HG02610 (cell line): ENCODE measurements at regions not wholly inside any gene's neighbourhood (a gene's known extent, or its start where the extent isn't known, plus 50 kb on each side); places are given as distances from the start of the nearest gene placed in this dataset.

Experiments used
- ATAC-seq: cut with Tn5 transposase; IDR thresholded peaks from one replicate; pipeline ENCODE4 v1.9.1; 2021; ENCODE audit warnings: mild to moderate bottlenecking, moderate library complexity; ENCODE audit not compliant: unreplicated experiment

DNA sequence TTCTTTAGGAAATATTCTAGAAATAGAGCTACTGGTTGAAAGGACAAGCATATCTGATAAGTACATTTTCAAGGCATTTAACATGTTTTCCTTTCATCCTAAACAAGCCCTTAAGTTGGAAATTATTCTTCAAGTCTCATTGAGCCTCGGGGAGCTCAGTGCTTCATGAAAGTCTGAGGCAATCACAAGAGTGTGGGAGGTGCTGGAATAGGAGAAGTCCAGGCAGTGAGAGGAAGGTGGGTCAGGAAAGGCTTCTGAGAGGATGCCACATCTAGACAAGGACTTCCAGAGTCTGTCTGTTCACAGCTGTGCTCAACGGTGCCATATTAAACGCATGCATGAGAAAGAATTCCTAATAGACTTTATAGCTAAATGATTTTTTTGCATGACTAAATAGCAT, 69.8 kb downstream of the CD83 start:
- no peak for ATAC-seq

DNA sequence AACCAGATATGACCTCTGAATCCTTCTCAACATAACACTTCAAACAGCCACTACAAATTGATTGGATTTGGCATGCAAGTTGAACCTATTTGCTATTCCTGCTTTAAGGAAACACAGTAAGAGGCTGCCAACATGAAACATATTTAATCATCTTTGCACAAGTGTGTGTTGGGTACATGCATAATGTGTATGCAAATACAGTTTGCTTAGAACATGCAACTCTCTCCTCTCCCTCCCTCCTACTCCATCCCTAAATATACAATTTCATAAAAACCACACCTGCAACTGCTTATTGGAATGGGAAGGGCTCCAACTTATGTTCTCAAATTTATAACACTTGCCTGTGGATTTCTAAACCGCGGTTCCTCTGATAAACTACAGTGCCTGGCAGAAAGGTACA, 71.5 kb downstream of the CD83 start:
- ATAC-seq = no peak

DNA sequence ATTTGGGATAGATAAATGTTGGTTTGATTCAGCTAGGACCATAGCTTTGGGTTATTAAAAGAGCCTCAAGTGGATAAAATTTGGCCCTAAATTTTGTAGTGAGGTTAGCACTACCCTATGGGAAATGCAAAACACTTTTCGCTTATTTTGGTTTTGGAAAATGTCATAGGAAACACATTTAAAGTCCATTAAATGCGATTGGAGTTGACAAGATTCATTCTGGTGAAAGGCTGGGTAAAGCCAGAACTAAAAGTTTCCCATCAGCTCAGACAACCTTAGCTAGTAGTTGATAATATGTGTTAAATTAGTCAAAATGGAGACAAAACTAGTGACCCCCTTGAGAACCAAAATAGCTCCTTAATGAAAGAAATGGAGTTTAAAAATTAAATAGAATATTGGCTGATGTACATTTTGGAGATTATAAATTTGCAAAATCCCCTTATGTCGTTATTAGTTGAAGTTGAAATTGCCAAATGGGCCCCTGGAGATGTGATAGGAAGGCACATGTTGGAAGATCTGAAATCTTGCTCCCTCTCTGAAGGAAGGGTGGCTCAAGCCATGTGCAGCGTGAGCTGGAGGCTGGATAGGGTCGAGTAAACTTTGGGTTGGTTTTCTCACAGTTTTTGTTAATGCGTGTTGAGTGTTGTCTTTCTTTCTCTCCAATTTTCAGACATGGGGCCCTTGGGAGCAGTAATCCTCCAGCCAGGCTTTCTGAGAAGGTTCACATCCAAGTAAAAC, 72.8 kb downstream of the CD83 start:
- no peak for ATAC-seq

DNA sequence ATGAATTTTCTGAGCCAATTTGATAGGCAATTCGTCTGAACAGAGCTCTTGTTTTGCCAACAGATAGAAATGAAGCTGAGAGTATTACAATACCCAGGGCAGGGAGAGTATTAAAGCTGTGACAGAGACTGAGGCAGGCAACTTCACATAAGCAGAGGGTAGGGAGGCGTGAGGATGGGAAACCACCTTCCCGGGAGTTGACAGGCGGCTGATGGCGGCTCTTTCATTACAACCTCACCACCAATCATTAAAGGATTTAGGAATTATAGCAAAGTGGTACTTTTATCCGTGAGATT, 73.3 kb downstream of the CD83 start:
- no peak for ATAC-seq

DNA sequence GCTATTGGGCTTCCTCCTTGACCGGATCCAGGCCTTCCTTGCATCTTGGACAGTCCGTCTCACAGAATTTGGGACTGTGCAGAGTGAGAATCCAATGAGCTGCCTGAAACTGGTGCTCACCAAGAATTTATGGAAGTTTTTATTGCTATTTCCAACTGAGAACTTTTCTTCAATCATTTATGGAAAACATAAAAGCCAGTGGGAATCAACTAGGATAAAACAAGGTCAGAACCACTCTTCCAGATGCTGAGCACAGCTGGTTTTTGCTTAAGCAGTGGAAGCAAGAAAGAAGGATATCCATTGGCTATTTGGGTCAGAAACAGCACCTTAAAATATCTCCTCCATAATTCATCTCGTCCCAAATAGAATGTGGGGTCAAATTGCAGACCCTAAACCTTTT, 74.2 kb downstream of the CD83 start:
- no peak for ATAC-seq

DNA sequence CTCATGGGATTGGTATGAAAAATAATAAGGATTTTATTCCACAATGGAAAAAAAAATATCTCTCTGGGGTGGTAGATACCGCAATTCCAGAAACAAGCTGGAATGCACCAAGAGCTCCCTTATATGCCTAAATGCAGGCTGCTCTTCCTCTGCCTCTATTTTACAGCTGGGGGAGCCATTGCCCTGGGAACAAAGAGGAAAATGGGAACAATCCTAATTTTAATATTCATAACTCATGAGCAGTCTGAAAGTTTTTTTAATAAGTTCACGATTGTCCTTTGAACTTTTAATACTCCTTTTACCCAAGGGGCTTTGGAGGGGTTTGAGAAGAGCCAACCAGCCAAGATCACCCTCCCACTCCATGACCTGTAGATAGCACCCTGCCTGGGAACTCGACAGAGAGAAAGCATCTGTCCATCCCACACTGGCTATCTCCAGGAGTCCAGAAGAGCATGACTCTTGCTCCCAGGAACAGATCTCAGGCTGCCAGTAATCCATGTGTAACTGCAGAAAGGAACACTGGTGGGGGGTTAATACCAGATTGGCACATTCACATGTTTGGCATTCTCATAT, 74.7 kb downstream of the CD83 start:
- ATAC-seq = no peak

DNA sequence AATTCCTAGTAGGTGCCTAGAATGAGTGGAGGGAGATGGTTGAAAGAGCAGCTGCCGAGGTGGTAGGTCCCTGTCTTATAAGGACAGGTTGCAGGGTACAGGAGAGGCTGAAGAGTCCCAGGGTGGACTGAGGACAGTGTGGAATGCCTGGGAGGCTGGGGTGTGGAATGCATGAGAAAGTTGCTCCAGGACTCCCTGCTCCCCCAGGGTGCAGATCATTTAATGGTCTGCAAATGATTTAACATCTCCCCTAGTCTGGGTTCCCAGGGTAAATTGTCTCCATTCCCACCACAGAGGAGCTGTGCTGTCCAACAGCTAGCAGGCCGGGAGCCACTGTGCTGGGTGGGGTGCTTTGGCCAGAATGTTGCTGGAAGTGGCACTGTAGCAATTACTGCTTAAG, 76.0 kb downstream of the CD83 start:
- ATAC-seq = no peak

DNA sequence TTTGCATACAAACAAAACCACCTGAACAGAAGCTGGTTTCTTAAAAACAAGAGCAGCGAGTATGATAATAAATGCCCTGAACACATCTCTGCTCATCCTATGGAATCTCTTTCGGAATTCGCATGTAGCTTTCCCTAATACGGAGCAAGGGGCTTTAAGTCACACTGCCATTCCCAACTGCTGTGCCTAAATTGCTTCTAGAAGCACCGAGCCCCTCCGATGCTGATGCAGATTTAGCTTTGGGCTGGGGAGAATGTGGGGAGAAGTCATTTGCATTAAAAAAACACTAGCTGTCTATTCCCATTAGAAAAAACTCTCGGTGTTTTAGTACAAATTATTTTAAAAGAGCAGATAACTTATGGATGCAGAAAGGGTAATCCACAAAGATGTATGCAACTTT, 76.9 kb downstream of the CD83 start:
- ATAC-seq = no peak

DNA sequence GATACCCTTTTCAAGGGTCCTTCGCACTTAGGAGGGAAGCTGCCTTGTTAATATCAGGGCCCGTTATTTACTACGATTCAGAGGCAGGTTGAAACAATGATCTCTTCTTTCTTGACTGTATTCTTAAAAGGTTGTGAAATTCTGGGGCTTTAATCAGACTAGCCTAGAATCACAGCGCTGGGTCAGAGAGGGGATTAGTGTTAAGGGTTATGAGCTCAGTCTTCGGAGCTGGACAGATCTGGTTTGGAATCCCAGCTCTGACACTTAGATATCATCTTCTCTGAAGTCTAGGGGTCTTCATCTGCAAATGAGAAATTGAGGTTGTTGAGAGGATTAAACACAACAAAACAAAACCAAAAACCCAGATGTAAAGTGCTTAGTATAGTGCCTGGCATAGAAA, 77.4 kb downstream of the CD83 start:
- ATAC-seq = no peak

DNA sequence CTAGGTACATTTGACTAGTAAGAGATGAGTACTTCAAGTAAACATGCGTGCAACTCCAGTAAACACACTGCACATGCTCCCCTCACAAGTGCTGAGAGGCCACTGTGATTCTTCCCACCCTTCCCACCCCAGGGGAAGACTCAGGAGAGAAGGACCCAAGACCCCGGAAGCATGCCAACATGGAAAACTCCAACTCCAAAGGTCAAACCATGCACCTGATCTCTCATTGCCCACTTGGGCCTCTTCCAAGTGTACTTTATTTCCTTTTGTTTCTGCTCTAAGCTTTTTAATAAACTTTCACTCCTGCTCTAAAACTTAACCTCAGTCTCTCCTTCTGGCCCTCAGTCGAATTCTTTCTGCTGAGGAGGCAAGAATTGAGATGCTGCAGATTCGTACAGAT, 78.5 kb downstream of the CD83 start:
- no peak for ATAC-seq

DNA sequence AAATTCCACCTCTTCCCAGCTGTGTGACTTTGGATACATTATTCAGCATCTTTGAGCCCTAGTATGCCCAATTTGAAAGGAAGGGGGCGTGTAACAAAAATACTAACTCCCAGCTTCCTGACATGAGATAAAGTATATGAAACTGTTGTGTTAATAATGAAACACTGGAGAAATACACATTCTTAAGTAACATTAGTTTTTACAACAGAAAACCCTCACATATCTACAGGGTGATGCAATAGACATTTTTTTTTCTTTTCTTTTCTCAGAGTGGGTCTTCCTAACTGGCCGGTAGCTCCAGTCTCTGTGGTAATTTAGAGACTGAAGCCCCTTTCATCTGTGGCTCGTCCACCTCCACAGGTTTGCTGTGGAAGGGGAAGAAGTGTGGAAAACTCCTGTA, 79.5 kb downstream of the CD83 start:
- no peak for ATAC-seq

DNA sequence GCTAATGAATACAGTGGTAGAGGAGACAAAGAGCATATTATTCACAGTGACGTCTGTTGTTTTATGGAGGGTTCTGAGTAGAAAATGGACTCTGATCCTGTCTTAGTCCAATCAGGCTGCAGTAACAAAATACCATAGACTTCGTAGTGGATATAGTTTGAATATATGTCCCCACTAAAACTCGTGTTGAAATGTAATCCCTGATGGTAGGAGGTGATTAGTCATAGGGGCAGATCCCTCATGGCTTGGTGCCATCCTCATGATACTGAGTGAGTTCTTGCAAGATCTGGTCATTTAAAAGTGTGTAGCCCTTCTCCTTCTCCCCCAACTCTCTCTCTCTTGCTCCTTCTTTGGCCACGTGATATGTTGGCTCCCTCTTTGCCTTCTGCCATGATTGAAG, 82.5 kb downstream of the CD83 start:
- ATAC-seq = no peak

DNA sequence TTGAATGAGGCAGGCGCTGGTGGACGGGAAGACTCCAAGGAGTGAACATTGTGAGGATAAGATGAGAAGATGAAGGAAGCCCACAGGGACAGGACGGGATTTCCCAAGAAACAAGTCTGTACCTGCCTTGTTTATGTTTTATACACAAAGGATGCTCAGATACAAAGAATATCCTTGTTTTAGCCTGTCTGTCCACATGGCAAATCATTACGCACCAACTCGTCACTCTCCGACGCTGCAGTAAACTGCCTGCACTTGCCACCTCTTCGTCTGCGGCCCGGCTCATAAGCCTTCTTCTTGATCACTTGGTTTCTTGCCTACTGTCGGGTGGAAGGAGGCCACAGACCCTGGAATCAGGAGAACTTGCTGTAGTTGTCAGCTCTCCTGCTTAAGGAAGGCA, 85.4 kb downstream of the CD83 start:
- ATAC-seq = no peak

DNA sequence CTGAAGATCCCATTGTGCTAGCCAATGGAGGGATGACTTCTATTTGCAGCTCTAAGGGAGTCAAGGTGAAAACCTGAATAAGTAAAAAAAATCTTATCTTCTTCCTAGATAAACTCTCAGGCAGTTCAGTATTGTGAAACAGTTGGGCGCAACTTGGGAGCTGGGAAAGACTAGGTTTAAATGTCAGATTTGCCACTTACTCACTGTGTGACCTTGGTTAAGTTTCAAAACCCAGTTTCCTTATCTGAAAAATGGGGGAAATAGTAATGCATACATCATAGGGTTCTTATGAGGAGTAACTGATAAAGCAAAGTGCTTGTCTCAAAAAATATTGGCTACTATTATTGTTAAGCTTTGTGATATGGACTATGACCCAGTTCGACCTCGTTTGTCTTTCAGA, 88.8 kb downstream of the CD83 start:
- no peak for ATAC-seq

DNA sequence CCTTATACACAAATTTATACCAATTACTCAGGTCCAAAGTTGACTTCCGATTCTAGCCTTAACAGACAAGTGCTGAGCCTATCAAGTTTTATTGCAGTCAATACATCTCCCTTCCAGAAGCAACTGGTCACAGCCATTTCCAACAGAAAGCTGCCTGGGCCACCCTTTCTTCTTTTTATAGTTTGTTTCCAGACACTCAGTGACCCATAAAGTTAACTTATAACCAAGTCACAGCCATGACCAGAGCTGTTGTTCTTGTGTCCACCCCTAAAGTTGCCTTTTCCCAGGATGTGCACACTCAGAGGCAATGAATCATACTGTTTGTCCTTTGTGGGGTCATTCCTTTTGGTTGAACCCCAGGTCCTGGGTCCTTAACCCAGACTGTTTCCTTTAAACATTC, 89.9 kb downstream of the CD83 start:
- no peak for ATAC-seq

DNA sequence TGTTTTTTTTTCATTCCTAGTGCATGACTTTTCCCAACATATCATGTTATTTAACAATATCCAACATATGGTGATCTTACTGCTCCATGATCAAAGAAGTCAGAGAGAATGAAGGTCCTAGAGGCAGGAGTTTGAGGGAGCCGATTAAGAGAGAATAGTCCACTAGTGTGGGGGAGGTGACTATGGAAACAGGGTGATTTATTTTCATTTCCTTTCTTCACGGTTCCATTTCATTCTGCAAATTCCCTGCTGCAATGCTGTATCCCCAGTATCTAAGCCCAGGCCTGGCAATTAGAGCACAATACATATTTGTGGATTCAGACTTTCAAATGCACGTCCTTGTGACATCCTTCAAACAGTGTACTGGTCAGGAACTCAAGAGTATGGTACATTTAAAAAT, 91.4 kb downstream of the CD83 start:
- ATAC-seq = no peak

DNA sequence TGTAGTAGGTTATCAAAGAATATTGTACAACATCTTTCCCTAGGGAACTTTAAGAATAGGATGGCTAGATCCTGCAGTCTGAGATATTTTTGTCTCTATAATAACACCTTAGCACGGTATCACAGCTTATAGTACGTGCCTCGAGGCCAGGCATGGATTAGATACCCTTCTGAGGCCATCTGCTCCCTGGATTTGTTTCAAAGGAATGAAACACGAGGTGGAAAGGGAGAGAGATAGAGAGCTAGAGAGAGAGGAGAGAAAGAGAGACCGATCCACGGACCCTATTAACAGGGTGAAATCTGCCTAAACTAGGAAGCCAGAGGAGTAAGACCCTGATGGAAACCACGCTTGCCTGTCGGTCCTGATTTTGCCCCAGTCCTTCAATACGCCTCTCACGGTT, 92.5 kb downstream of the CD83 start:
- ATAC-seq = no peak

DNA sequence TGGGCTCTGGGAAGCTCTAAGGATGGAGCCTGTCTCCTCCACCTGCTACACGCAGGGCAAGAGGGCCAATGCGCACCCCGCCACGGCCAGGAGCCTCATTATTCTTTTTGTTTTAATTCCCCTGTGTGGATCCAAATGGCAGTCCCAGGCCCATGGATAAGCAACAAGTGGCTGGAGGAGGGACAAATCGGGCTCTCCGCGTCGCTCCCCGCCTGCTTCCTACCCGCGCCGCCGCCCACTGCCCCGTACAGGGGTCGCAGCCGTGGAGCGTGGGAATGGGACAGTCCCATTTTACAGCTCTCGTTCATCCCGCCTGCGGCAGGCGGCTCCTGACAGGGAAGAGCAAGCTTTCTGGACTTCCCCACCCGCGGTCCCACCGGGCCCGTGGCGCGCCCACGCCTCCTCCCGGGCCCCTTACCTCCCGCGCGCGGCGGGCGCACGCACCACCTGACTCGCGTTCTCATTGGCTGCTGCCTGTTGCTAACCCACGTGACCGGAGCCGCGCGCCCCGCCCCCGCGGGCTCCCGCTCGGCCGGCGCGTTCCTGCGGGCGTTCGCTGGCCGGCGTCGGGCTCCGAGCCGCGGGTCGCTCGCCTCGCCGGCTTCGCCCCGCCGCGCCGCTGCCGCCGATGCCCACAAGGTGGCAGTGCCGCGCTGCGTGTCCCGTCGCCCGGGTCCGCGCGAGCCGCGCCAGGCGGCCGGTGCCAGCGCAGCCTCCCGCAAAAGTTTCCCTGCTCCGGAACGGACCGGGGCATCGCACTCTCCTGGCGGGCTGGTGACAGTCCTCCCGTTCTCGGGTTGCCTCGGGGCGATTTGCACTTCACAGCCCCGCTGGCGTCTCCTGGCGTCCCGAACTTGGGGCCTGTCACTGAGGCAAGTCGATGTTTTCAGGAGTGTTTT, 93.3 kb downstream of the CD83 start:
- ATAC-seq = peak; percentile 87

DNA sequence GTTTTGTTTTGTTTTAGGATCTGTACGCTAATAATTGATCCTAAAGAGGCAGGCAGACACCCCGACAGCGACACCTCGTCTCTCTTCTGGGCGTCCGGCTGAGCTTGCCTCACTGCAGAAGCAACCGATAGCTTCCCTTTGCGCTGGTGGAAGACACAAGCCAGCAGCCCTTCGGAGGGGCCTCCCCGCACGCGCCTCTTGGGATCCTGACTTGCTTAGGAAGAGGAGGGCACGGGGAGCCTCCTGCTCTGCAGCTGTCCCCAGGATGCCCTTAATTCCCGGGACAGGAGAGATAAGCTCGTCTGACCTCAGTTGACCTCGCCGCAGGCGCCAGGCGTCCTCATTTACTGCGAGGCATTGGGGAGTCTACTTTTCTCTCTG, 94.0 kb downstream of the CD83 start:
- no peak for ATAC-seq

DNA sequence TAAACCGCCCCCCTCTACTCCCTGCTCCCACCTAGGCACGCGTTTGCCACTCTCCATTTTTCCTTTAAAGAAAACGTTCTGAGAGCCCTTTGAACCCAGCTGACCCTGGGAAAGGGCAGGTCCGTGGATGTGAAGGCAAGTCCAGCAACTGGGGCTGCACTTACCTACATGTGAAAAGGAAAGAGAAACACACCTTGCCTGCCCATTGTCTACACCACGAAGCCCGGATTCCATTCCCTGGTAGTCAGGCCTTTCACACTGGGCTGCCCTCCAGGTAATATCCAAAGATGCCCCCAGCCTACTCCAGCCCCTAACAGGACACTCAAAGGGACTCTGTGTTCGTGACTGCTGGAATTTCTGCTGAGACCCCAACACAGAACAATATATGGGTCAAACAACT, 94.4 kb downstream of the CD83 start:
- ATAC-seq = no peak

DNA sequence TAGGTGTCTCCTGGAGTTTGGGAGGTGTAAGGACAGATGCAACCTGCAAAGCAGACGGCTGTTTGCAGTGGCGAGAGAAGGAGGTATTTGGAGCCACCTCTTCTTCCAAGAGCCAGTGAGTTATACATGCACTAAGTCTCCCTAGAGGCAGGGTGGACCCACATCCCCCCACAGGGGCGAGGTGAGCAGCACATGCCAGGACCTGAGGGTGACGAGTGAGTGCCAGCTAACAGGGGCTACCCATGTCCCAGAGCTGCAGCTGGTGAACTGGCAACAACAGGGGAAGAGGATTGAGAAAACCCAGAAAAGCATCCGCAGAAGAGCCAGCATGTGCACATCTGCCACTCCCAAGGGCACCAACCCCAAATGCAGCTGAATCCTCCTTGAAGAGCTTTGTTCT, 95.1 kb downstream of the CD83 start:
- ATAC-seq = no peak

DNA sequence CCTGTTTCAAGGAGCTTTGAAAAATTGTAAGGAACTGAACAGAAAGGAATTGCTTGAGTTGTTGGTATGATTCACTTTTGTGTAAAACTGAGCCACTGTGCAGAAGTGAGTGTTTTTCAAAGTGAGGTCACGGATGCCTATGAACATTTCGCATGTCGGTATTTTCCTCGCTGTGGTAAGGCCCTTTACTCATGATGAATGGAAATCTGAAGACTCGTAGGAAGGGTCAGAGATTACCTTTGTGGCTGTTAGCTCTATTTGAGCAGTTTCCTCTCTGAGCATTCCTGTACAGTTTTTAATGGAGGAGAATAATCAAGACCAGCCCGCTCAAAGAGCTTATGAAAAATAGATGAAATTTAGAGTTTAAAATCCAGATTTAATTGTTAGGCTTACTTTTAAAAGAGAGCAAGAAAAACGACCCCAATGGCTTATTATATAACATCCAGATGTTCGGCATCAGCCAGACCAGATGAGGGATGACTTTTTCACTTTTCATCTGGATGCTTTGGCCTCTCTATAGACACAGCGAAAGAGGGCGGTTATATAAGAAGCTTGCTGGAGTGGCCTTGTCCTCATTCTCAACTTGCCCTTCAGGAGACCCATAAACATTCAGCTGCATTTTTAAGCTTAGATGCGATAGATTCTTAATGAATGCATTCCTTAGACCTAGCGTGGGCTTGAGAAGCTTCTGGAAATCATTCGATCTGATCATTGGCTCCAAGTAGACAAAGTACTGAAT, 99.5 kb downstream of the CD83 start:
- no peak for ATAC-seq
